PC-3 (cell line): ENCODE measurements at regions not wholly inside any gene's neighbourhood (a gene's known extent, or its start where the extent isn't known, plus 50 kb on each side); places are given as distances from the start of the nearest gene placed in this dataset.

ENCODE experiments used
- ATAC-seq: fragments of 200-7000 bp; cut with Tn5 transposase; 2 replicates; pipeline ENCODE4 v1.9.1; 2020; ENCODE audit warnings: mild to moderate bottlenecking, moderate library complexity
- BruUV-seq: library from RNA; stranded (reverse); fragments of 400-500 nt; replicated peaks from 2 replicates; lab custom pipeline; 2021; lab: Mats Ljungman, UMichigan
- CTCF ChIA-PET: fragments of 300-600 bp; sonication (Branson Sonifier 250); formaldehyde crosslinking; loops from one replicate; lab custom pipeline; 2022; ENCODE audit warnings: antibody characterized with exemption; lab: Charles Lee
- POLR2A ChIA-PET: fragments of 300-600 bp; sonication (Branson Sonifier 250); formaldehyde crosslinking; loops from one replicate; lab custom pipeline; 2022; ENCODE audit warnings: antibody characterized with exemption; ENCODE audit not compliant: unreplicated experiment; lab: Charles Lee
- DNase-seq: peaks from one replicate; pipeline ENCODE4 v3.0.0-alpha.2; 2015
- H2AFZ ChIP-seq: fragments of 300-600 bp; sonication (generic); 2 replicates; pipeline ENCODE4 v1.6.0; 2016; ENCODE audit warnings: antibody characterized with exemption, low read length
- H3F3A ChIP-seq: fragments of 300-600 bp; sonication (generic); one replicate; pipeline ENCODE4 v1.6.0; 2017; ENCODE audit warnings: antibody characterized with exemption, low read length, control low read depth, mild to moderate bottlenecking; ENCODE audit not compliant: unreplicated experiment
- H3K27ac ChIP-seq: fragments of 300-600 bp; sonication (generic); 2 replicates; pipeline ENCODE4 v1.5.1; 2016; ENCODE audit warnings: mild to moderate bottlenecking, low read length
- H3K27me3 ChIP-seq: fragments of 300-600 bp; sonication (generic); 2 replicates; pipeline ENCODE4 v1.6.1; 2016; ENCODE audit warnings: low read length, mixed read lengths
- H3K36me3 ChIP-seq: fragments of 300-600 bp; sonication (generic); 2 replicates; pipeline ENCODE4 v1.6.1; 2016; ENCODE audit warnings: low read depth, mixed run types, low read length, mixed read lengths
- H3K4me1 ChIP-seq: fragments of 300-600 bp; sonication (generic); 2 replicates; pipeline ENCODE4 v1.5.1; 2016; ENCODE audit warnings: low read length; ENCODE audit not compliant: insufficient read depth
- H3K4me2 ChIP-seq: fragments of 300-600 bp; sonication (generic); 2 replicates; pipeline ENCODE4 v1.6.0; 2016; ENCODE audit warnings: low read length
- H3K4me3 ChIP-seq: fragments of 300-600 bp; sonication (generic); 2 replicates; pipeline ENCODE4 v1.5.1; 2016; ENCODE audit warnings: mild to moderate bottlenecking, low read length, mixed read lengths
- H3K79me2 ChIP-seq: fragments of 300-600 bp; sonication (generic); 2 replicates; pipeline ENCODE4 v1.6.1; 2017; ENCODE audit warnings: low read length, mixed read lengths
- H3K9ac ChIP-seq: fragments of 300-600 bp; sonication (generic); 2 replicates; pipeline ENCODE4 v1.6.0; 2016; ENCODE audit warnings: mild to moderate bottlenecking, low read length
- H3K9me2 ChIP-seq: fragments of 300-600 bp; sonication (generic); replicated peaks from 2 replicates; pipeline ENCODE4 v1.6.1; 2016; ENCODE audit warnings: mixed run types, low read length, mixed read lengths
- H3K9me3 ChIP-seq: fragments of 300-600 bp; sonication (generic); 2 replicates; pipeline ENCODE4 v1.6.1; 2016; ENCODE audit warnings: low read length, mixed read lengths
- H4K20me1 ChIP-seq: fragments of 300-600 bp; sonication (generic); 2 replicates; pipeline ENCODE4 v1.6.1; 2016; ENCODE audit warnings: low read length, mixed read lengths
- EZH2 ChIP-seq: fragments of 300-600 bp; sonication (generic); IDR thresholded peaks from one replicate; pipeline ENCODE4 v1.6.1; 2017; ENCODE audit warnings: antibody characterized with exemption, mild to moderate bottlenecking, low read length; ENCODE audit not compliant: unreplicated experiment
- EZH2phosphoT487 ChIP-seq: fragments of 300-600 bp; sonication (generic); IDR thresholded peaks from 2 replicates; pipeline ENCODE4 v1.6.1; 2018; ENCODE audit warnings: mild to moderate bottlenecking, antibody characterized with exemption, low read length, borderline replicate concordance
- intact Hi-C: fragments of 100-400 bp; cut with micrococcal nuclease; formaldehyde crosslinking; loops from 2 replicates; pipeline ENCODE4 v1.9.0; 2023
- TF ChIP-seq, protein P1 (sequence below): fragments of 300-600 bp; sonication (generic); conservative IDR thresholded peaks from 2 replicates; pipeline ENCODE4 v1.5.1; 2017; ENCODE audit warnings: antibody characterized with exemption, low read depth, mild to moderate bottlenecking, low read length

DNA sequence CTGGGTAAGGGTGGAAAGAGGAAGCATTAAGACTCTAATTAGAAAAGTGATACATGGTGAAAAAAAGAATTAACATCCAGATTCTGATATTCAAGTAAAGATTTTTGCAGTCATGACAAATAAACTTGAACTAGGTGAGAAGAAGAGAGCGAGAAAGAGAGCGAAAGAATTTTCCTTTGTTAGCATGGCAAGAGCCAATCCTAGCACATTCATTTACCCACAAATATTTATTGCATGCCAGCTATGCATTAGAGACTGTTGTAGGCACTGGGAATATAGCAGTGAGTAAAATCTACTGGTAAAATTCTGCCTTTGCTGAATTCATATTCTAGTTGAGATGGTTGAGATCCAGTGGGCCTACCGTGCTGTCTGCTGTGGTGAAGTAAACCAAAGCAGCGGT lies 177.9 kb upstream of the DPH6 start:
- H3F3A ChIP-seq: peaks cover 7% of the 10 kb centered on the region
- no peaks in the 10 kb centered on the region for H4K20me1 ChIP-seq
- ATAC-seq (no peak), DNase-seq (peak; percentile 32)
- H3K9me2 ChIP-seq: no peaks in the 10 kb centered on the region
- peaks cover 56% of the 10 kb centered on the region for H3K4me1 ChIP-seq
- intact Hi-C loops: loop anchor here (2.0 kb wide), 1 partner anchor 179 kb away; no protein-coding TSS in a partner anchor
- CTCF ChIA-PET: no interaction called here
- no peaks in the 10 kb centered on the region for H3K9me3 ChIP-seq
- no peak for TF ChIP-seq EZH2phosphoT487
- TF ChIP-seq, protein P1, sequence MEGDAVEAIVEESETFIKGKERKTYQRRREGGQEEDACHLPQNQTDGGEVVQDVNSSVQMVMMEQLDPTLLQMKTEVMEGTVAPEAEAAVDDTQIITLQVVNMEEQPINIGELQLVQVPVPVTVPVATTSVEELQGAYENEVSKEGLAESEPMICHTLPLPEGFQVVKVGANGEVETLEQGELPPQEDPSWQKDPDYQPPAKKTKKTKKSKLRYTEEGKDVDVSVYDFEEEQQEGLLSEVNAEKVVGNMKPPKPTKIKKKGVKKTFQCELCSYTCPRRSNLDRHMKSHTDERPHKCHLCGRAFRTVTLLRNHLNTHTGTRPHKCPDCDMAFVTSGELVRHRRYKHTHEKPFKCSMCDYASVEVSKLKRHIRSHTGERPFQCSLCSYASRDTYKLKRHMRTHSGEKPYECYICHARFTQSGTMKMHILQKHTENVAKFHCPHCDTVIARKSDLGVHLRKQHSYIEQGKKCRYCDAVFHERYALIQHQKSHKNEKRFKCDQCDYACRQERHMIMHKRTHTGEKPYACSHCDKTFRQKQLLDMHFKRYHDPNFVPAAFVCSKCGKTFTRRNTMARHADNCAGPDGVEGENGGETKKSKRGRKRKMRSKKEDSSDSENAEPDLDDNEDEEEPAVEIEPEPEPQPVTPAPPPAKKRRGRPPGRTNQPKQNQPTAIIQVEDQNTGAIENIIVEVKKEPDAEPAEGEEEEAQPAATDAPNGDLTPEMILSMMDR: no peak
- TF ChIP-seq EZH2: no peak
- no peak overlapping the region for H3K4me3 ChIP-seq
- no peak overlapping the region for H2AFZ ChIP-seq
- H3K9ac ChIP-seq: no peak overlapping the region
- POLR2A ChIA-PET: interaction anchor here (0.6 kb wide), 1 partner anchor 46 kb away, joined by 3 read pairs; no protein-coding TSS in a partner anchor
- H3K27me3 ChIP-seq: no peaks in the 10 kb centered on the region
- peak overlapping the region; percentile 18 for H3K4me2 ChIP-seq
- H3K27ac ChIP-seq: peak overlapping the region; percentile 87
- no TSS peak for BruUV-seq
- H3K36me3 ChIP-seq: no peaks in the 10 kb centered on the region
- no peaks in the 10 kb centered on the region for H3K79me2 ChIP-seq

GRCh38 chr15:35724626-35725025 lies 178.7 kb upstream of the DPH6 start:
- H3K27ac ChIP-seq: peak overlapping the region; percentile 87
- ChIA-PET CTCF (interaction anchor here (0.7 kb wide), 1 partner anchor 59 kb away, joined by 5 read pairs; no protein-coding TSS in a partner anchor), POLR2A (no interaction called here)

More at GRCh38 chr15:35724626-35725025, 178.7 kb upstream of the DPH6 start:
- no peaks in the 10 kb centered on the region for H3K27me3 ChIP-seq
- peak; percentile 47 for DNase-seq
- no peak overlapping the region for H3K4me3 ChIP-seq
- no peaks in the 10 kb centered on the region for H3K36me3 ChIP-seq
- H2AFZ ChIP-seq: no peak overlapping the region
- intact Hi-C loops: loop anchor here (2.0 kb wide), 1 partner anchor 180 kb away; no protein-coding TSS in a partner anchor
- H3K9ac ChIP-seq: peak overlapping the region; percentile 38; the same call in 1 of the 2 replicates
- no peaks in the 10 kb centered on the region for H3K9me3 ChIP-seq
- 0 out of 2 replicates have a peak overlapping the region, but pooled peaks have one; percentile 18 for H3K4me2 ChIP-seq
- ATAC-seq: peak; percentile 6
- H4K20me1 ChIP-seq: no peaks in the 10 kb centered on the region
- no peaks in the 10 kb centered on the region for H3K9me2 ChIP-seq
- no peaks in the 10 kb centered on the region for H3K79me2 ChIP-seq
- BruUV-seq: no TSS peak
- peaks cover 7% of the 10 kb centered on the region for H3F3A ChIP-seq
- peaks cover 55% of the 10 kb centered on the region for H3K4me1 ChIP-seq
- TF ChIP-seq, protein P1: no peak
- no peak for TF ChIP-seq EZH2phosphoT487
- TF ChIP-seq EZH2: no peak
